Lung (tissue), 11 donors: ENCODE measurements at regions not wholly inside any gene's neighbourhood (a gene's known extent, or its start where the extent isn't known, plus 50 kb on each side); places are given as distances from the start of the nearest gene placed in this dataset.

Experiments
- ATAC-seq: fragments of 200-7000 bp; cut with Tn5 transposase; one replicate; pipeline ENCODE4 v1.9.1; 2020; ENCODE audit warnings: moderate number of reproducible peaks; ENCODE audit not compliant: insufficient read depth, low FRiP score
- DNase-seq, 3 donors: peaks; one replicate each; pipeline ENCODE4 v3.0.0-alpha.2; 2013 to 2017
- H3K27ac ChIP-seq, 2 donors: one replicate each; pipeline ENCODE4 v1.5.1; 2013; ENCODE audit warnings: mild to moderate bottlenecking in 2 of 2, moderate library complexity in 2 of 2, control low read depth in 1 of 2, inconsistent platforms in 1 of 2, low read depth in 1 of 2, low read length in 1 of 2
- H3K27me3 ChIP-seq, 3 donors: one replicate each; pipeline ENCODE4 v1.5.1; 2013; ENCODE audit warnings: low read length in 2 of 3; ENCODE audit not compliant: control insufficient read depth in 3 of 3, insufficient read depth in 3 of 3
- H3K36me3 ChIP-seq, 4 donors: one replicate each; pipeline ENCODE4 v1.5.1; 2013; ENCODE audit warnings: low read length in 4 of 4, mild to moderate bottlenecking in 1 of 4, moderate library complexity in 1 of 4; ENCODE audit not compliant: control insufficient read depth in 4 of 4, insufficient read depth in 4 of 4
- H3K4me1 ChIP-seq, 5 donors: one replicate each; pipeline ENCODE4 v1.5.1; 2013; ENCODE audit warnings: low read length in 5 of 5, mild to moderate bottlenecking in 2 of 5, moderate library complexity in 1 of 5; ENCODE audit not compliant: control insufficient read depth in 5 of 5, insufficient read depth in 5 of 5
- H3K4me3 ChIP-seq: one replicate; pipeline ENCODE4 v1.5.1; 2013; ENCODE audit warnings: mild to moderate bottlenecking, control low read depth, moderate library complexity
- H3K9ac ChIP-seq, 2 donors: one replicate each; pipeline ENCODE4 v1.5.1; 2013; ENCODE audit warnings: low read length in 2 of 2, control low read depth in 1 of 2; ENCODE audit not compliant: insufficient read depth in 1 of 2
- H3K9me3 ChIP-seq, 4 donors: one replicate each; pipeline ENCODE4 v1.5.1; 2013; ENCODE audit warnings: low read length in 3 of 4, mild to moderate bottlenecking in 1 of 4, moderate library complexity in 1 of 4; ENCODE audit not compliant: control insufficient read depth in 4 of 4, insufficient read depth in 3 of 4
- whole genome bisulfite sequencing, 2 donors: extraction: QIAGEN DNeasy Blood & Tissue Kit; methylation state at CpG; one replicate each; pipeline ENCODE4 v1.1.7; 2013; 5-methylcytosine and 5-hydroxymethylcytosine counted together
- TF ChIP-seq, protein P1 (sequence below): IDR thresholded peaks from 2 replicates; pipeline ENCODE4 v1.5.1; 2012; ENCODE audit warnings: mild to moderate bottlenecking; ENCODE audit errors: control extremely low read depth, extremely low read depth
- donor health status: control.
- donor health status: control.
- donor health status: Bipolar disorder and iron deficiency.
- donor health status: healthy.
- donor health status: DM: yes; HTN: yes; CAD: no.

DNA sequence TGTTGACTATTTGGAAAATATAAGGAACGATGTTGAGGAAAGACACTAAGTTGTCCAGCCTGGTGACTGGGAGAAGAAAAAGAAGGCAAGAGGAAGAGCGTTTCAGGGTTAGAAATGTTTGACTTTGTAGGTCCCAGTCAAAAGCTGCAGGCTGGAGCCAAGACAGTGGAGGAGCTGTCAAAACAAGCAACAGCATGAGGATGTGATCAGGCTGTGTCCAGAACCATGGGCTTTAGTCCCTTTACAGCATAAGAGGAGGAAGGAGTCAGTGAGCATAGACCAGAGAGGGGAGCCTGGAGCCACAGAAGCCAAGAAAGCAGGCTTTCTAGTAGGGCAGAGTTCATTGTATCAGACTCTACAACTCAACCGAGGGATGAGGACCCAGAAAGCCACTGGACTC lies 658.5 kb downstream of the BNC2 start:
- Histone ChIP-seq H3K4me1 (peaks cover 0 to 51% (median 3%) of the 10 kb centered on the region in 5 donors), H3K27ac (no peak overlapping the region), H3K36me3 (no peaks in the 10 kb centered on the region), H3K9me3 (no peaks in the 10 kb centered on the region), H3K4me3 (no peak overlapping the region), H3K27me3 (no peaks in the 10 kb centered on the region), H3K9ac (no peak overlapping the region)
- DNase-seq: peak; percentile 57 to 91 (median 79)
- ATAC-seq: no peak
- 81 to 86% methylated on average over 3 of the region's 3 CpGs for WGBS, 2 donors
- TF ChIP-seq, protein P1, sequence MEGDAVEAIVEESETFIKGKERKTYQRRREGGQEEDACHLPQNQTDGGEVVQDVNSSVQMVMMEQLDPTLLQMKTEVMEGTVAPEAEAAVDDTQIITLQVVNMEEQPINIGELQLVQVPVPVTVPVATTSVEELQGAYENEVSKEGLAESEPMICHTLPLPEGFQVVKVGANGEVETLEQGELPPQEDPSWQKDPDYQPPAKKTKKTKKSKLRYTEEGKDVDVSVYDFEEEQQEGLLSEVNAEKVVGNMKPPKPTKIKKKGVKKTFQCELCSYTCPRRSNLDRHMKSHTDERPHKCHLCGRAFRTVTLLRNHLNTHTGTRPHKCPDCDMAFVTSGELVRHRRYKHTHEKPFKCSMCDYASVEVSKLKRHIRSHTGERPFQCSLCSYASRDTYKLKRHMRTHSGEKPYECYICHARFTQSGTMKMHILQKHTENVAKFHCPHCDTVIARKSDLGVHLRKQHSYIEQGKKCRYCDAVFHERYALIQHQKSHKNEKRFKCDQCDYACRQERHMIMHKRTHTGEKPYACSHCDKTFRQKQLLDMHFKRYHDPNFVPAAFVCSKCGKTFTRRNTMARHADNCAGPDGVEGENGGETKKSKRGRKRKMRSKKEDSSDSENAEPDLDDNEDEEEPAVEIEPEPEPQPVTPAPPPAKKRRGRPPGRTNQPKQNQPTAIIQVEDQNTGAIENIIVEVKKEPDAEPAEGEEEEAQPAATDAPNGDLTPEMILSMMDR: no peak

DNA sequence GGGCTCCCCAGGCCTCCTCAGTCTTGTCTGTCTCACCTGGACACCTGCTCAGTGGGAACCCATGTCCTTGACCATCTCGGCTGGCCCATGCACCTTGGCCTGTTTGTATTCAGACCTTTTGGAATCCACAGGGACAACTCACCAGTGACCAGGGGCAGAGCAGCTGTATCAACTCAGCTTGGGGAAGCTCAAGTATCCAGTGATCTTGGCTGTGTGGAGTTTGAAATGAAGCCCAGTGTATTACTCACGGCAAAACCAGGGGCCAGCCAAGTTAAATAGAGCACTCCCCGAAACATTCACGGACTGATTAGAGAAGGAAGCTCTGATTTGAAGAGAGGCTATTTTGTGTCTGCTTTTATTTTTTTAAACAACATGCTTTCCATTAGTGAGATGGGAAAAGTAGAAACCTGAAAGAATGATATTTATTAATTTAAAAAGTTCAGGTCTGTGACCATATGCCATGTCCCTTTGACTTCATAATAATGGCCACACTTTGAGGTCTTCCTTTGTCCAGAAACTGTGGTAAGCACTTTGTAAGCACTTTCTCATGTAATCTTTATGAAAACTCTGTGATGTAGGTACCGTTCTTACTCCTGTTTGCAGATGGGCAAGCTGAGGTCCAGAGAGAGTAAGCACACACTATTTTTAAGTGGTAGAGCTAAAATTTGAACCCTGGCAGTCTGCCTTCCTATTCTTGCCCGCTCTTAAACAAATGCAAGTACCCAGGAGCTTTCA lies 656.5 kb downstream of the BNC2 start:
- H3K9ac ChIP-seq: peak overlapping the region in 1 of 2 donors; percentile 11
- TF ChIP-seq, protein P1: no peak
- 62 to 75% methylated on average over 6 of the region's 6 CpGs for WGBS, 2 donors
- H3K27me3 ChIP-seq: no peaks in the 10 kb centered on the region
- H3K36me3 ChIP-seq: no peaks in the 10 kb centered on the region
- peaks cover 0 to 47% (median 3%) of the 10 kb centered on the region in 5 donors for H3K4me1 ChIP-seq
- no peaks in the 10 kb centered on the region for H3K9me3 ChIP-seq
- ATAC-seq (peak; percentile 89), DNase-seq (peak; percentile 81 to 98 (median 94))
- H3K27ac ChIP-seq: no peak overlapping the region
- H3K4me3 ChIP-seq: no peak overlapping the region

DNA sequence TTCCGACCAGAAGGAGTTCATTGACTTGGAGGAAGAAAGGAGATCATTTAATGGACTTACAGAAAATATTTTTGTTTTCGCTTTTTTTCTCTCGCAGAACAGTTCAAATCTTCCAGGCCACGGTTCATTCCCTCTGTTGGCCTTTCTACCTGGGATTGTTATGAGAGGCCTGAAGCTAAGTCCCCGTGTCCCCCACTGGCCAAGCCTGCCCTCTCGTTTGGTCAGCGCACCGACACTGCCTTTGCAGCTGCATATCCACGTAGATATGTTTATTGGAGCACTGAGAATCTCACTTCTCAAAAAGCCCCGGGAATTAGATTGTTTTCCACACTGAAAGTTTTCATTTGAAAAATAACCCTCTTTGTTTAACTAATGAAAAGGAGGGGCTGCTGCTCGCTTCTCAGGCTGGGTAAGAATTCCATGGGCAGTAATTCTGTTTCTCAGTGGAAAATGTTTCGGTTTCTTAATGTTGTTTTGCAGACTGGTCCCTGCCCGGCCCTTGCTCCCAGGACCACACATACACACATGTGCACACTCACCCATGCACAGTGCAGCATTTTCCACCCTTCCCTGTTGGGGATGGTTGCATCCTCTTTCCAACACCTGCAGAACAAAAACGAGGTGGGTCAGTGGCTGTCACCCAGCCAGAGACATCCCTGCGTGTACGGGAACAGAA lies 655.7 kb downstream of the BNC2 start:
- TF ChIP-seq, protein P1: no peak
- no peak overlapping the region for H3K27ac ChIP-seq
- no peaks in the 10 kb centered on the region for H3K27me3 ChIP-seq
- WGBS, 2 donors: 71 to 80% methylated on average over 16 of the region's 16 CpGs
- H3K36me3 ChIP-seq: no peaks in the 10 kb centered on the region
- H3K9me3 ChIP-seq: no peaks in the 10 kb centered on the region
- DNase-seq (peak in 2 of 3 donors; percentile 74 to 77), ATAC-seq (no peak)
- peaks cover 0 to 47% (median 3%) of the 10 kb centered on the region in 5 donors for H3K4me1 ChIP-seq
- H3K9ac ChIP-seq: no peak overlapping the region
- H3K4me3 ChIP-seq: no peak overlapping the region
